Fibroblast of skin of abdomen (primary cell): ENCODE measurements at regions not wholly inside any gene's neighbourhood (a gene's known extent, or its start where the extent isn't known, plus 50 kb on each side); places are given as distances from the start of the nearest gene placed in this dataset.

Experiments
- DNase-seq: peaks from one replicate; pipeline ENCODE4 v3.0.0-alpha.2; 2013

- peak; percentile 59 for DNase-seq
Observed at GRCh38 chr17:56739376-56739775, 94.3 kb downstream of the C17orf67 start.

- DNase-seq: no peak
Observed at GRCh38 chr17:56739776-56740175, 93.9 kb downstream of the C17orf67 start.

- DNase-seq: peak; percentile 63
Observed at GRCh38 chr17:56740481-56740880, 93.2 kb downstream of the C17orf67 start.
